GM19043 (cell line): ENCODE measurements at regions not wholly inside any gene's neighbourhood (a gene's known extent, or its start where the extent isn't known, plus 50 kb on each side); places are given as distances from the start of the nearest gene placed in this dataset.
"Not testable (repeated sequence)": the region's sequence is repeated elsewhere in the genome, so short reads cannot be mapped to it uniquely, and the experiment has no call there.

Source experiments
- ATAC-seq: cut with Tn5 transposase; IDR thresholded peaks from one replicate; pipeline ENCODE4 v1.9.1; 2021; ENCODE audit warnings: low read depth; ENCODE audit not compliant: unreplicated experiment

- ATAC-seq: no peak
Observed at GRCh38 chr18:29496152-29496680, 1319.3 kb upstream of the CDH2 start.

GRCh38 chr18:29494371-29494770 lies 1317.4 kb upstream of the CDH2 start:
- no peak for ATAC-seq

DNA sequence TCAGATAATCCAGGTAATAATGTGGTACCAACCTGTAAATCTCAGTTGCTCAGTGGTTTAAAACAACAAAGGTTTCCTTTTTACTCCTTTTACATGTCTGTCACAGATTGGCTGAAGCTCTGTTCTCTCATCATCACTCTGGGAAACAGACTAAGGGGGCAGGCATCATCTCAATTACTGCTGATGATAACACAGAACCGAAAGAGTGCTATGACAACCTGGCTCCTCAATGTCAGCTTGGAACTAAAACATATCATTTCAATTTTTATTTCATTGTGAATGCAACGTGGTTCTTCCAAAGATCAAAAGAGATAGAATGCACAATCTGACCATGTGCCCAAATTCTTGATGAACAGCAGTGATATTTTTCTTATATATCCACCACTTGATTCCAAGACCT lies 1315.0 kb upstream of the CDH2 start:
- ATAC-seq: no peak

GRCh38 chr18:29488617-29489016 lies 1311.7 kb upstream of the CDH2 start:
- ATAC-seq: no peak

- no peak for ATAC-seq
Observed at GRCh38 chr18:29465526-29465925, 1288.6 kb upstream of the CDH2 start.

DNA sequence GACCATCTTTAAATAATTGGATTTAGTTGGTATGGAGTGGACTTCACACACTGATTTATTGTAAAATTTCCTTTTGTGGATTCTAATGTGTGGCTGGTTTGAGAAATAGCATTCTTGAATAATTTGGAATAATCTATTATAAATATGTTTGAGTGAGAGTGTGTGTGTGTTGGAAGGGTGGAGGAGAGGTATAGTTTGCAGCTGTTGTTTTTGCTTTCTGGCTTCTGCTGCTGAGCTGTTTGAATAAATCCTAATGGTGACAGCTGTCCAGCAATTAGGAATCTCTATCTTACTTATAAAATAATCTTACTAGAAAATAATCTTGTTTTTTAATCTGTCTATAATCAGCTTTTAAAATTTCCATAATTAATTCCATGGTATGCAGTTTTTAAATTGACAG lies 1283.0 kb upstream of the CDH2 start:
- ATAC-seq: no peak

DNA sequence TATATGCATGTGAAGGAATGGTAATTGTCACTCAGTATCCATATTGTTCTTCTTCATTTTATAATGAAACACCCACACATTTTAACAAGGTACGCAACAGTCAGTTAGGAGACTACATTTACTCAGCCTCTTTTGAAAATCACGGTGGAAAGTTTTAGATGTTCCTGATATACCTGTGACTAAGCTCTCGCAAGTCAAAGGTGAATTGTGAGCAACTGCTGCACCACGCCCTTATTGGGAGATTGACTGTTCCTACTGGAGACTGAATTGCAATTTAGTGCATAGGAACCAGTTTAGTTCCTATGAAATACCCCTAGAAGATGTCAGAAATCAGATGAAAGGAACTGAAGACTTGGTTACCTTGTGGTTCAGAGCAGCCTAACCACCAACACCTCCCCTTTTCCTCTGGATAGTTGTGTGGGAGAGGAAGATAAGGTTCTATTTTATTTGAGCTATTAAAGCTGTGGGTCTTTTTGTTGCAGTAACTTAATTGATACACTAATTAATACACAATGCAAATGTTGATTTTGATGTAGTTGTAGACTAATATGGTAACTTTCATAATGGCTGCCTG lies 1280.5 kb upstream of the CDH2 start:
- no peak for ATAC-seq

DNA sequence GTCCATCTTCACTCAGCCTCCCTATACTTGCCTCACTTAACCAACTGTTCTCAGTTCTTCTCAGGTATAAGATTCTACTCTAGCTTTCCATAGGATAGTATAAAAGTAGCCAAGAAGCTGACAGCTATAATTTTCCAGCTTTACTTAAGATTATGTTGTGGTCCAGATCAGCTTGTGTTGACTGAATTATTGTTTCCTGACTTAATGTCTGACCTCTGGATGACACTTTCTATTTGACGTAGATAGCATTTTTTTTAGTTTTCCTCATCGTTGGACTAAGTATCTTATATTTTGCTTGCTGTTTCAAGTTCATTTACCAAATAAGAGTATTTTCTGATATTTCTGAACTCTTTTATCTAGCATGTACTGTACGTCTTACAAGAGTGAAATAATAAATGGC lies 1272.5 kb upstream of the CDH2 start:
- no peak for ATAC-seq

GRCh38 chr18:29439398-29439797 lies 1262.5 kb upstream of the CDH2 start:
- ATAC-seq: no peak

DNA sequence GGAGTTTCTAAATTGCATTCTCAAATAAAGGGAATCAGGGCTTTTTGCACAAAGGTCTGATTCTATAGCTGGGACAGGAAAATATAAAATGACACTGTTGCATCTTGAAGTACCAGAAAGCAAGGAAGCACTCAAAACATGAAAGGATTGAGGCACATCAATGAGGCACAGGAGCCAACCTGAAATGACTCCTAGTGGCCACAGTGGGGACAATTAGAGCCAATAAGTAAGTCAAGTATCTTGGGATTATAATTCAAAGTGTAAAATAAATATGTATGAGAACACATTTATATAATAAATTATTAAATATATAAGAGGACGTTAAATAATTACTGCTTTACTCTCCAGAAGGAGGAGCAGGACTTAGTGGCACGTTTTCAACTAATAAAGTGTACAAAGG lies 1259.5 kb upstream of the CDH2 start:
- ATAC-seq: no peak

DNA sequence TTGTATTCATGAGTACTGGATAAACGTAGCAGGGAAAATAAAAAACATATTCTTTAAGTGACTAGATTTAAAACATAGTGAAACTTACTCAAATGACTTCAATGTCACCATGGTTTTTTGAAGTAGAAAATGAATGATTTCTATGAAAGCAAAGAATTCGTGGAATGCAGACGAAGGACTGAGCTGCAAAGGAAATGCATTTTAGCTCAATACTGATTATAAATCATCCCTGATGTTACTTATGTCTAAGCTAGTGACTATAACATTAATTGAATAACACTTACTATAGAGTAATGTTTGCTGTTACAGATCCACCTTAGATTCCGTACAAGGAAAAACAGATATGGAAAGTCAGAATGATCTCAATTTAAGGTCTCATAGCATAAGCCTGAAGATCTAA lies 1257.7 kb upstream of the CDH2 start:
- no peak for ATAC-seq

- no peak for ATAC-seq
Observed at GRCh38 chr18:29430416-29430815, 1253.5 kb upstream of the CDH2 start.

GRCh38 chr18:29418136-29418535 lies 1241.2 kb upstream of the CDH2 start:
- no peak for ATAC-seq

GRCh38 chr18:29406996-29407395 lies 1230.1 kb upstream of the CDH2 start:
- no peak for ATAC-seq

GRCh38 chr18:29397536-29397935 lies 1220.6 kb upstream of the CDH2 start:
- no peak for ATAC-seq

GRCh38 chr18:29383311-29384273 lies 1206.7 kb upstream of the CDH2 start:
- ATAC-seq: peak; percentile 65

GRCh38 chr18:29378651-29379136 lies 1201.8 kb upstream of the CDH2 start:
- ATAC-seq: no peak

- ATAC-seq: no peak
Observed at GRCh38 chr18:29377346-29377745, 1200.4 kb upstream of the CDH2 start.

- ATAC-seq: no peak
Observed at GRCh38 chr18:29373000-29373399, 1196.1 kb upstream of the CDH2 start.

- ATAC-seq: no peak
Observed at GRCh38 chr18:29361843-29362242, 1184.9 kb upstream of the CDH2 start.

- not testable (repeated sequence) for ATAC-seq
Observed at GRCh38 chr18:29360659-29361058, 1183.7 kb upstream of the CDH2 start.

DNA sequence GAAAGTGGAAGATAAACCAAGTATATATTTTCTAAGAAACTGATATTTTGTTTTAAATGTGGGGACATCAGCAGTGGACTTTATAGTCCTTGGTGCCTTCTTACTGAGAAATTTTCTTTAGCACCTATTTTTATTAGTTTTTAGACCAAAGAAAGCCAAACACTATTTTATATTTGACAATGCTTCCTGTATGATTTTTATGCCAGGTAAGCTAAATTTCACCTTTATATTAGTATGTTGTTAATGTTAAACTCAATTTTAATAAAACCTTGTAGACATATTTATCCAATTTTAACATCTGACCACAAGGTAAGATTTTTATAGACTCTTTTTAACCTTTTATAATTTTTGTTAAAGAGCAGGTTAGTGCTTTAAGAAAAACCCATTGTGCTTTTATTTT lies 1182.3 kb upstream of the CDH2 start:
- not testable (repeated sequence) for ATAC-seq
